D721Med (cell line): ENCODE measurements at regions not wholly inside any gene's neighbourhood (a gene's known extent, or its start where the extent isn't known, plus 50 kb on each side); places are given as distances from the start of the nearest gene placed in this dataset.
A peak's percentile ranks its signal among the peaks of the same experiment; 100 is the strongest.

Source experiments
- DNase-seq: peaks from one replicate; pipeline ENCODE4 v3.0.0; 2011; ENCODE audit warnings: low spot score; ENCODE audit not compliant: insufficient read length
- FAIRE-seq: peaks from 2 replicates; lab custom pipeline; 2011; peaks lifted over from hg19 to GRCh38; lab: Jason Lieb, UNC
- CTCF ChIP-seq: IDR thresholded peaks from 2 replicates; pipeline ENCODE4 v1.5.1; 2012; ENCODE audit warnings: mild to moderate bottlenecking, control low read depth; ENCODE audit not compliant: insufficient read depth; ENCODE audit errors: missing control alignments

GRCh38 chr11:134569195-134569594, 157.2 kb upstream of the B3GAT1 start:
- DNase-seq: no peak
- FAIRE-seq: no peak
- TF ChIP-seq CTCF: no peak

GRCh38 chr11:134566311-134566710, 154.3 kb upstream of the B3GAT1 start:
- no peak for TF ChIP-seq CTCF
- no peak for FAIRE-seq

GRCh38 chr11:134565343-134565891, 153.4 kb upstream of the B3GAT1 start:
- no peak for FAIRE-seq
- no peak for DNase-seq
- no peak for TF ChIP-seq CTCF

More at GRCh38 chr11:134566311-134566710, 154.3 kb upstream of the B3GAT1 start:
- DNase-seq: no peak

- no peak for TF ChIP-seq CTCF
- DNase-seq: no peak
- FAIRE-seq: peak; percentile 6
Observed at GRCh38 chr11:134564472-134565200, 152.6 kb upstream of the B3GAT1 start.

GRCh38 chr11:134562941-134563471, 151.0 kb upstream of the B3GAT1 start:
- no peak for DNase-seq
- FAIRE-seq: no peak

GRCh38 chr11:134562196-134562595, 150.2 kb upstream of the B3GAT1 start:
- DNase-seq (no peak), FAIRE-seq (no peak)
- no peak for TF ChIP-seq CTCF

More at GRCh38 chr11:134562941-134563471, 151.0 kb upstream of the B3GAT1 start:
- TF ChIP-seq CTCF: no peak

GRCh38 chr11:134561331-134561720, 149.3 kb upstream of the B3GAT1 start:
- FAIRE-seq: no peak
- no peak for TF ChIP-seq CTCF
- DNase-seq: no peak
